Hepatocyte (in vitro differentiated cells): ENCODE measurements at regions not wholly inside any gene's neighbourhood (a gene's known extent, or its start where the extent isn't known, plus 50 kb on each side); places are given as distances from the start of the nearest gene placed in this dataset.

ENCODE experiments used
- DNase-seq: peaks from one replicate; pipeline ENCODE4 v3.0.0-alpha.2; 2016; ENCODE audit warnings: low spot score
- H2AFZ ChIP-seq: fragments of 200-600 bp; sonication (generic); 2 replicates; pipeline ENCODE4 v1.6.0; 2016; ENCODE audit warnings: antibody characterized with exemption, mild to moderate bottlenecking
- H3K27ac ChIP-seq: fragments of 200-600 bp; sonication (generic); 2 replicates; pipeline ENCODE4 v1.5.1; 2016; ENCODE audit warnings: mild to moderate bottlenecking
- H3K27me3 ChIP-seq: fragments of 200-600 bp; sonication (generic); 2 replicates; pipeline ENCODE4 v1.6.1; 2016
- H3K36me3 ChIP-seq: fragments of 200-600 bp; sonication (generic); replicated peaks from 2 replicates; pipeline ENCODE4 v1.5.1; 2016; ENCODE audit warnings: low read depth; ENCODE audit not compliant: insufficient read depth
- H3K4me1 ChIP-seq: fragments of 200-600 bp; sonication (generic); 2 replicates; pipeline ENCODE4 v1.5.1; 2016; ENCODE audit warnings: mild to moderate bottlenecking, moderate library complexity; ENCODE audit not compliant: insufficient read depth
- H3K4me2 ChIP-seq: fragments of 200-600 bp; sonication (generic); 2 replicates; pipeline ENCODE4 v1.6.0; 2016
- H3K4me3 ChIP-seq: fragments of 200-600 bp; sonication (generic); 2 replicates; pipeline ENCODE4 v1.5.1; 2016; ENCODE audit warnings: mild to moderate bottlenecking
- H3K79me2 ChIP-seq: fragments of 200-600 bp; sonication (generic); 2 replicates; pipeline ENCODE4 v1.6.0; 2017; ENCODE audit warnings: mild to moderate bottlenecking
- H3K9me2 ChIP-seq: fragments of 200-600 bp; sonication (generic); replicated peaks from 2 replicates; pipeline ENCODE4 v1.6.0; 2017; ENCODE audit warnings: mild to moderate bottlenecking; ENCODE audit not compliant: insufficient read depth
- H3K9me3 ChIP-seq: fragments of 200-600 bp; sonication (generic); 2 replicates; pipeline ENCODE4 v1.5.1; 2016; ENCODE audit warnings: low read depth, mild to moderate bottlenecking
- H4K20me1 ChIP-seq: fragments of 200-600 bp; sonication (generic); 2 replicates; pipeline ENCODE4 v1.6.0; 2016; ENCODE audit warnings: mild to moderate bottlenecking; ENCODE audit not compliant: insufficient read depth, poor library complexity, severe bottlenecking
- CTCF ChIP-seq: fragments of 200-600 bp; sonication (generic); IDR thresholded peaks from 2 replicates; pipeline ENCODE4 v1.5.1; 2016; ENCODE audit warnings: antibody characterized with exemption, mild to moderate bottlenecking; ENCODE audit not compliant: poor library complexity
- EZH2 ChIP-seq: fragments of 200-600 bp; sonication (generic); IDR thresholded peaks from 2 replicates; pipeline ENCODE4 v1.6.1; 2016; ENCODE audit warnings: antibody characterized with exemption, mild to moderate bottlenecking, borderline replicate concordance
- EZH2phosphoT487 ChIP-seq: fragments of 200-600 bp; sonication (generic); IDR thresholded peaks from one replicate; pipeline ENCODE4 v1.6.1; 2018; ENCODE audit warnings: antibody characterized with exemption, mild to moderate bottlenecking, low read depth, moderate library complexity; ENCODE audit not compliant: unreplicated experiment, severe bottlenecking
- WGBS: methylation state at CpG from one replicate; pipeline ENCODE4 v1.1.6; 2016; ENCODE audit warnings: low lambda C conversion rate; ENCODE audit errors: missing lambda C conversion rate; 5-methylcytosine and 5-hydroxymethylcytosine counted together

DNA sequence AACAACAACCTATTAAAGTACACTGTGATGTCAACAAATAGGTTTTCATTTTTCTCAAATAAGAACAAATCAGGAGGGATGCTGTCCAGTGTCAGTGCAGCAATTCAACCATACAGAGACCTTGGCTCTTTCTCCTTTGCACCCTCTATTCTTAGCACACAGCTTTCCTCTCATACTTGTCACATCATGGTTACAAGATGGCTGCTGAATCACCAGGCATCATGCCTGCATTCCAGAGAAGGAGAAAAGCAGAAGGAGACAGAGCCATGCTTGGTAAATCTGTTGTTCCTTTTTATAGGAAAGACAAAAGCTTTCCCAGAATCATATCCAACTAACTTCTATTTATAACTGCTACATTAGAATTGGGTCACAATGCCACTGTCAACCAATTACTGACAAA is 124.7 kb upstream of the VLDLR start:
- no peaks in the 10 kb centered on the region for H4K20me1 ChIP-seq
- H2AFZ ChIP-seq, result no peak overlapping the region
- no peaks in the 10 kb centered on the region for H3K79me2 ChIP-seq
- H3K27ac ChIP-seq, result no peak overlapping the region
- no peaks in the 10 kb centered on the region for H3K9me3 ChIP-seq
- no peaks in the 10 kb centered on the region for H3K27me3 ChIP-seq
- no peaks in the 10 kb centered on the region for H3K9me2 ChIP-seq
- no peak overlapping the region for H3K4me2 ChIP-seq
- TF ChIP-seq EZH2phosphoT487, result no peak
- no peak for TF ChIP-seq EZH2
- no peak for TF ChIP-seq CTCF
- H3K4me1 ChIP-seq, result peaks cover 9% of the 10 kb centered on the region
- no peaks in the 10 kb centered on the region for H3K36me3 ChIP-seq
- DNase-seq, result no peak
- no peak overlapping the region for H3K4me3 ChIP-seq

DNA sequence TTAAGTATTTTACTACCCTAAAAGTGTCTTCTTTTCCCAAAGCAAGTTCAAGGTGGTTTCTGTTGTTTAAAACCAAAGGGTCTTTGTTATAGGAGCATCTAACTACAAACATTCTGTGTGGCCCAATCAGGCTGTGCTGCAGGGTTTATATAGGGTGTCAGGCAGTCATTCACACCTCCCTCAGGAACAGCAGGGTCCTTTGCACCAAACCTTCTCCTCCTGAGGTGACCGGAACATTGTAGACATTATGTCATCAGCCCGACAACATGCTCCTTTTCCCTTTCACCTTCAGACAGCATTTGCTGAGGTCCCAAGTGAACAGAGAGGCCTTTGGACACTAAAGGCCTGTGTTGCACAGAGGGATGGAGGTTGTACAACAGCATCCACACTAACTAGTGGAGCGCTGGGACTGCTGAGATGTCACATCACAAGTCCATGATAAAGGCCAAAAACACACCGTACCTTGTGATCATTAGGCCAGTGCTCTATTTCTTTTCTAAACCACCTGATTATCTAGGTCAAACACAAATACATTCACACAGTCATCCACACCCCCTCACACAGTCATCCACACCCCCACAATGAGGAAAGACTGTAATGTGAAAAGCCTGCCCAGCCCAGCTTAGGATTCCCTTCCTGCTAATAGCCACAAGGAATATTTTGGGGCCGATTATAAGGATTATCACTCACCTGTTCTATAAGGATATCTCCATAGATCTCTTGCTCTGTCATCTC is 123.8 kb upstream of the VLDLR start:
- WGBS, result 84% methylated on average over 5 of the region's 5 CpGs
- H2AFZ ChIP-seq, result no peak overlapping the region
- H3K9me2 ChIP-seq, result no peaks in the 10 kb centered on the region
- H3K79me2 ChIP-seq, result no peaks in the 10 kb centered on the region
- DNase-seq, result no peak
- no peaks in the 10 kb centered on the region for H4K20me1 ChIP-seq
- H3K4me2 ChIP-seq, result no peak overlapping the region
- no peaks in the 10 kb centered on the region for H3K36me3 ChIP-seq
- peaks cover 2% of the 10 kb centered on the region for H3K4me1 ChIP-seq
- H3K4me3 ChIP-seq, result no peak overlapping the region
- H3K9me3 ChIP-seq, result no peaks in the 10 kb centered on the region
- TF ChIP-seq CTCF, result no peak
- TF ChIP-seq EZH2phosphoT487, result no peak
- TF ChIP-seq EZH2, result no peak
- no peaks in the 10 kb centered on the region for H3K27me3 ChIP-seq
- H3K27ac ChIP-seq, result no peak overlapping the region

- Histone ChIP-seq H3K36me3 (no peaks in the 10 kb centered on the region), H3K9me2 (no peaks in the 10 kb centered on the region), H3K27me3 (no peaks in the 10 kb centered on the region), H3K27ac (no peak overlapping the region), H2AFZ (no peak overlapping the region), H3K9me3 (no peaks in the 10 kb centered on the region), H3K4me3 (no peak overlapping the region), H3K4me2 (no peak overlapping the region), H3K4me1 (no peaks in the 10 kb centered on the region), H3K79me2 (no peaks in the 10 kb centered on the region), H4K20me1 (no peaks in the 10 kb centered on the region)
- 94% methylated on average over 3 of the region's 3 CpGs for WGBS
- no peak for TF ChIP-seq EZH2phosphoT487
- TF ChIP-seq EZH2, result no peak
- no peak for DNase-seq
Observed at GRCh38 chr9:2502210-2502609, 119.4 kb upstream of the VLDLR start.

GRCh38 chr9:2502760-2503159 is 118.8 kb upstream of the VLDLR start:
- no peaks in the 10 kb centered on the region for H3K79me2 ChIP-seq
- H3K9me2 ChIP-seq, result no peaks in the 10 kb centered on the region
- 92% methylated on average over 2 of the region's 2 CpGs for WGBS
- H3K36me3 ChIP-seq, result no peaks in the 10 kb centered on the region
- H3K9me3 ChIP-seq, result no peaks in the 10 kb centered on the region
- no peaks in the 10 kb centered on the region for H3K4me1 ChIP-seq
- no peaks in the 10 kb centered on the region for H4K20me1 ChIP-seq
- H3K27me3 ChIP-seq, result no peaks in the 10 kb centered on the region
- no peak overlapping the region for H3K4me3 ChIP-seq
- H3K27ac ChIP-seq, result no peak overlapping the region
- no peak overlapping the region for H3K4me2 ChIP-seq
- no peak overlapping the region for H2AFZ ChIP-seq
- no peak for TF ChIP-seq EZH2
- TF ChIP-seq EZH2phosphoT487, result no peak
- no peak for TF ChIP-seq CTCF
- no peak for DNase-seq
